Liver (tissue), 8 donors: ENCODE measurements at regions not wholly inside any gene's neighbourhood (a gene's known extent, or its start where the extent isn't known, plus 50 kb on each side); places are given as distances from the start of the nearest gene placed in this dataset.

Experiments used
- DNase-seq: peaks from one replicate; pipeline ENCODE4 v3.0.0-alpha.2; 2017; ENCODE audit warnings: low spot score
- H3K27ac ChIP-seq, 2 donors: one replicate each; pipeline ENCODE4 v1.7.0; 2013; ENCODE audit warnings: inconsistent platforms in 2 of 2, low read length in 2 of 2, control low read depth in 1 of 2, low read depth in 1 of 2, mild to moderate bottlenecking in 1 of 2
- H3K27me3 ChIP-seq, 4 donors: one replicate each; pipeline versions ENCODE4 v1.6.1 to v1.7.0; 2013; ENCODE audit warnings: low read length in 3 of 4, inconsistent platforms in 1 of 4, mild to moderate bottlenecking in 1 of 4, moderate library complexity in 1 of 4; ENCODE audit not compliant: control insufficient read depth in 4 of 4, insufficient read depth in 4 of 4
- H3K36me3 ChIP-seq, 4 donors: one replicate each; pipeline versions ENCODE4 v1.6.1 to v1.7.0; 2013; ENCODE audit warnings: low read length in 3 of 4, mild to moderate bottlenecking in 3 of 4, low read depth in 1 of 4, moderate library complexity in 1 of 4; ENCODE audit not compliant: control insufficient read depth in 4 of 4, insufficient read depth in 3 of 4
- H3K4me1 ChIP-seq, 4 donors: one replicate each; pipeline versions ENCODE4 v1.6.1 to v1.7.0; 2013; ENCODE audit warnings: low read length in 3 of 4, mild to moderate bottlenecking in 3 of 4, moderate library complexity in 1 of 4; ENCODE audit not compliant: control insufficient read depth in 4 of 4, insufficient read depth in 4 of 4
- H3K4me3 ChIP-seq, 3 donors: one replicate each; pipeline versions ENCODE4 v1.6.1 to v1.7.0; 2013; ENCODE audit warnings: low read length in 3 of 3, control low read depth in 1 of 3, low read depth in 1 of 3, mild to moderate bottlenecking in 1 of 3
- H3K9ac ChIP-seq, 2 donors: one replicate each; pipeline ENCODE4 v1.7.0; 2013; ENCODE audit warnings: low read length in 2 of 2, mild to moderate bottlenecking in 2 of 2, moderate library complexity in 2 of 2, control low read depth in 1 of 2, low read depth in 1 of 2
- H3K9me3 ChIP-seq, 4 donors: one replicate each; pipeline versions ENCODE4 v1.6.1 to v1.7.0; 2013; ENCODE audit warnings: low read length in 3 of 4; ENCODE audit not compliant: control insufficient read depth in 4 of 4
- ATF3 ChIP-seq: IDR thresholded peaks from 2 replicates; pipeline ENCODE4 v1.6.1; 2016; ENCODE audit warnings: antibody characterized with exemption
- CTCF ChIP-seq: fragments of 150-350 bp; IDR thresholded peaks from 2 replicates; pipeline ENCODE4 v1.5.1; 2017; ENCODE audit warnings: improper control_type of control experiment, low read depth, low read length; ENCODE audit not compliant: missing input control
- EGR1 ChIP-seq, 2 donors: IDR thresholded peaks; 2 replicates each; pipeline ENCODE4 v1.6.1; 2016 to 2018; ENCODE audit warnings: antibody characterized with exemption in 2 of 2, low read depth in 2 of 2
- FOXA2 ChIP-seq: IDR thresholded peaks from 2 replicates; pipeline ENCODE4 v1.6.1; 2016; ENCODE audit warnings: antibody characterized with exemption
- GABPA ChIP-seq, 2 donors: IDR thresholded peaks in 1 of 2; conservative IDR thresholded peaks in 1 of 2; 2 replicates each; pipeline ENCODE4 v1.6.1; 2016; ENCODE audit warnings: antibody characterized with exemption in 2 of 2, mild to moderate bottlenecking in 1 of 2, moderate library complexity in 1 of 2
- HNF4A ChIP-seq, 2 donors: conservative IDR thresholded peaks; 2 replicates each; pipeline ENCODE4 v1.6.1; 2016; ENCODE audit warnings: antibody characterized with exemption in 2 of 2, mild to moderate bottlenecking in 2 of 2
- HNF4G ChIP-seq: IDR thresholded peaks from 2 replicates; pipeline ENCODE4 v1.6.1; 2016; ENCODE audit warnings: antibody characterized with exemption
- JUND ChIP-seq, 2 donors: IDR thresholded peaks; 2 replicates each; pipeline ENCODE4 v1.6.1; 2016; ENCODE audit warnings: antibody characterized with exemption in 2 of 2
- MAX ChIP-seq: IDR thresholded peaks from 2 replicates; pipeline ENCODE4 v1.6.1; 2016; ENCODE audit warnings: antibody characterized with exemption
- NR2F2 ChIP-seq: IDR thresholded peaks from 2 replicates; pipeline ENCODE4 v1.6.1; 2016; ENCODE audit warnings: antibody characterized with exemption
- RAD21 ChIP-seq, 2 donors: IDR thresholded peaks; 2 replicates each; pipeline ENCODE4 v1.6.1; 2016; ENCODE audit warnings: antibody characterized with exemption in 2 of 2, mild to moderate bottlenecking in 2 of 2
- REST ChIP-seq: IDR thresholded peaks from 2 replicates; pipeline ENCODE4 v1.6.1; 2016; ENCODE audit warnings: antibody characterized with exemption, mild to moderate bottlenecking
- RXRA ChIP-seq, 2 donors: IDR thresholded peaks; 2 replicates each; pipeline ENCODE4 v1.6.1; 2017 to 2018; ENCODE audit warnings: antibody characterized with exemption in 2 of 2, mild to moderate bottlenecking in 1 of 2
- YY1 ChIP-seq: IDR thresholded peaks from 2 replicates; pipeline ENCODE4 v1.6.1; 2016; ENCODE audit warnings: antibody characterized with exemption, mild to moderate bottlenecking
- ZBTB33 ChIP-seq: IDR thresholded peaks from 2 replicates; pipeline ENCODE4 v1.6.1; 2016; ENCODE audit warnings: antibody characterized with exemption
- WGBS: extraction: QIAGEN DNeasy Blood & Tissue Kit; methylation state at CpG from one replicate; pipeline ENCODE4 v1.1.7; 2013; 5-methylcytosine and 5-hydroxymethylcytosine counted together
- donor health status: healthy.
- donor health status: healthy.
- donor health status: healthy.
- donor health status: healthy.
- donor health status: healthy.

- H3K9me3 ChIP-seq, result peaks cover 0 to 3% (median 2%) of the 10 kb centered on the region in 4 donors
- no peak overlapping the region for H3K4me3 ChIP-seq
- H3K27ac ChIP-seq, result no peak overlapping the region
- no peak for TF ChIP-seq RAD21 (IDR thresholded peaks at IDR 0.05)
- TF ChIP-seq YY1, result no peak
- no peak for TF ChIP-seq ATF3
- TF ChIP-seq HNF4A (conservative IDR thresholded peaks at IDR 0.05), result no peak
- TF ChIP-seq FOXA2, result no peak
- TF ChIP-seq CTCF, result no peak
- no peak for TF ChIP-seq RXRA (IDR thresholded peaks at IDR 0.05)
- TF ChIP-seq ZBTB33, result no peak
- TF ChIP-seq GABPA (IDR thresholded peaks at IDR 0.05 in 1 of 2, conservative IDR thresholded peaks at IDR 0.05 in 1 of 2), result no peak
- H3K36me3 ChIP-seq, result no peaks in the 10 kb centered on the region
- no peak for DNase-seq
- H3K27me3 ChIP-seq, result peaks cover 0 to 7% (median 0%) of the 10 kb centered on the region in 4 donors
- H3K4me1 ChIP-seq, result no peaks in the 10 kb centered on the region
- 36% methylated on average over 5 of the region's 5 CpGs for WGBS
- no peak overlapping the region for H3K9ac ChIP-seq
These were observed 58.2 kb upstream of the TPTE start for GRCh38 chr21:10463156-10463555.

- H3K9me3 ChIP-seq, result peaks cover 0 to 3% (median 2%) of the 10 kb centered on the region in 4 donors
These were observed 56.4 kb upstream of the TPTE start for GRCh38 chr21:10464975-10465374.

More at GRCh38 chr21:10464975-10465374, 56.4 kb upstream of the TPTE start:
- TF ChIP-seq NR2F2, result no peak
- TF ChIP-seq ZBTB33, result no peak
- TF ChIP-seq MAX, result no peak
- no peak for TF ChIP-seq YY1
- no peak for TF ChIP-seq EGR1 (IDR thresholded peaks at IDR 0.05; ENCODE audit: low read depth in 2 of 2)
- no peak for TF ChIP-seq CTCF
- no peak for TF ChIP-seq JUND (IDR thresholded peaks at IDR 0.05)
- TF ChIP-seq HNF4G, result no peak
- no peak for TF ChIP-seq ATF3
- TF ChIP-seq REST, result no peak
- WGBS, result 37% methylated on average over 3 of the region's 3 CpGs
- Histone ChIP-seq H3K4me1 (no peaks in the 10 kb centered on the region), H3K27me3 (peaks cover 0 to 7% (median 0%) of the 10 kb centered on the region in 4 donors), H3K4me3 (no peak overlapping the region), H3K27ac (no peak overlapping the region), H3K9ac (no peak overlapping the region), H3K36me3 (no peaks in the 10 kb centered on the region)
- DNase-seq, result no peak
